ENCODE measurements at regions not wholly inside any gene's neighbourhood (a gene's known extent, or its start where the extent isn't known, plus 50 kb on each side); places are given as distances from the start of the nearest gene placed in this dataset.

DNA sequence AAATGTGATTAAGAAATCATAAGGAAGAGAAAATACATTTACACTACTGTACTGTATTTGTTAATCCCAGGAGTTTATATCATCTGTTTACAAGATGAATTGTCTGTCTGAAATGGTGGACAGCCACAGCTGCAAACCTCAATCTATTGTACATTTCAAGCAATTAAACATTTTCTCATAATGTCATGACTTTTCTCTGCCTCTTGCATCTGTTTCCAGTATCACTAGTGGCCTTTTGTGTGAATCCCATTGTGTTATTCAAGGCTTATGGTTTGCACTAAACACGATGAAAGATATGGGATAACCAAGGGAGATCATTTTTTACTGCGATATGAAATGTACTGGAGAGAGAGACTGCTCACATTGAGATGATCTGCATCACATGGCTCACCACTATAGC lies 200.2 kb upstream of the LRRN1 start:
- FAIRE-seq (no peak), DNase-seq (ENCODE audit: insufficient read length, low spot score) (no peak)
- TF ChIP-seq POLR2A (IDR thresholded peaks at IDR 0.05; ENCODE audit: low read depth, low read length), result no peak

DNA sequence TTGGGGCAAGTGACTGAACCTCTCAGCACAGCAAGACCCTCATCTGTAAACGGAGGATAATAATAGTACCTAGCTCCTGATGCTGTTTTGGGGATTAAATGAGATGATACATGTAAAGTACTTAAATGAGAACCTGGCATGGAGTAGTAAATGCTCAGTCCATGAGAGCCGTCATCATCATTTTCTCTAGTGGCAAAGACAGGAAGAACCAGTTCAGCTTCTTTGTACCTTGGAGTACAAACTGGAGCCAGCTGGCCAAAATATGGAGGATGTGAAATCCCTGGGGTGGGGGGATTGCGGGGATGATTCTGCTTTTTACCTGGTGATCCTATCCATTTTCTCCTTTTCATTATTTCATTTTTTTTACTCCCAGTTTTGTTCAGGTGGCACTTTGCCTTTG lies 204.2 kb upstream of the LRRN1 start:
- TF ChIP-seq POLR2A (IDR thresholded peaks at IDR 0.05; ENCODE audit: low read depth, low read length), result no peak
- no peak for FAIRE-seq
- no peak for DNase-seq (ENCODE audit: insufficient read length, low spot score)

- no peak for DNase-seq (ENCODE audit: insufficient read length, low spot score)
- no peak for FAIRE-seq
- TF ChIP-seq POLR2A (IDR thresholded peaks at IDR 0.05; ENCODE audit: low read depth, low read length), result no peak
These were observed 209.5 kb upstream of the LRRN1 start for GRCh38 chr3:3589715-3590130.

DNA sequence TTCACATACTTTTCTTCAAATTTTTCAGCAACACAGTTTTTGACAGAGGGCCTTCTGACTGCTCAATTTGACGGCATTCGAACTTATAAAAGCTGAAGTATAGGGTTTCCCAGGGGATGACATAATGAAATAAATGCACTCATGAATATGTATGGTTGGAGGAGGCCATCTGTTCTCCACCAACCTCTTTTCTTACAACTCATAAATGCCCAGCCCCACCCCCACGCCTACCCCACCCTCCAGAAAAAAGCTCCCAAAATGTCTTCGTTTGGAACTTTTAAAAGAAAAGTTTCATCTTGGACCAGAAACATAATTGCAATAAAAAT lies 211.6 kb upstream of the LRRN1 start:
- DNase-seq (ENCODE audit: insufficient read length, low spot score) (no peak), FAIRE-seq (no peak)
- TF ChIP-seq POLR2A (IDR thresholded peaks at IDR 0.05; ENCODE audit: low read depth, low read length), result no peak

DNA sequence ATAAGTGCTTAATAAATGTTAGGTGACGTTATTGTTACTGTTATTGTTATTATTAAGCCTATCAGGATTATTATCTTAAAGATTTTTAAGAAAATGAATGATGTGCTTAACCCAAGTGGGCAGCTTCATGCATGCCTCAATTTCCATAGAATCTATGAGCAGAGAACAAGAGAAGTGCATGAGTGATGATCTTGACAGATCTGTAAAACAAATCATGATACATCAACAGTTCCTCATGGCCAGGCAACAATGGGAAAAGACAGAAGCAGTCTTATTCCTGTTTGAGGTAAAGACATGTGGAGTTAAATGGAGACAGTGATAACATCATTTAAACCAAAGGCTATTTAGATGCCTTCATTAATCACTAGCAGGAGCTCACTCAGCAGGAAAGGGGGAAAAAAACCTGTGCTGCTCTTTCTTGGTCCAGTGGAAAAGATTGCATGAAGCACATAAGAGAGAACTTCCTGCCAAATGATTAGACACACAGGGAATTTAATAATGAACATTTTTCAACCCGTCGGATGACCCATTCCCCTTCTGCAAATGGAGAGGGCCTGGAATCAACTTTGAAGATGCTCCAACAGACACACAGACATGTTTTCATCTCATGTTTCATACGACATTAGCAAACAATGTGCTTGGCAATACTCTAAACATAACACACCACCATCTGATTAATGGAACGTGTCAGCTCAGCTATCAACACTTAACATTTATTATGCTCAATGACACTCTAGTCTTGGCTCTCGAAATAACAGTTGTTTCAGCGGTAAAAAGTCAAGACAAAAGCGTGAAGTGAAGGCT lies 212.2 kb upstream of the LRRN1 start:
- FAIRE-seq (no peak), DNase-seq (ENCODE audit: insufficient read length, low spot score) (no peak)
- TF ChIP-seq POLR2A (IDR thresholded peaks at IDR 0.05; ENCODE audit: low read depth, low read length), result no peak

GRCh38 chr3:3586336-3586735 lies 212.9 kb upstream of the LRRN1 start:
- DNase-seq (ENCODE audit: insufficient read length, low spot score), result no peak
- no peak for FAIRE-seq

DNA sequence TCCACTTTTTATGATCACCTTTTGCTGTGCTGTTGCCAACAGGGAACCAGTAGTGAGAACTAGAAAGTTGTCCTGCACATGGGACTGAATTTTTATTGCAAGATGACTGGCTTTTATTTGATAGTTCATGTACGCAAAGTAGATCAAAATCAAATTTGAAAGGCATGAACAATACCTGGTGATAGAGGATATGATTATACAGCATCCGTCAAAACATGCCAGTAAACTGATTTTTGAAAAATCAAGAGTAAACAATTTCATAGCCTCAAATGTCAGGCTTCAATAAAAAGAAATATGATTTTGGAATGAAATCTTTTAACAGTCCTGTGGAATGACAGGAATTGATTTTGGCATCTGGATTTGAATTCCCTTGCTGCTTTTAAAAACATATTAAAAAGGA lies 219.6 kb upstream of the LRRN1 start:
- no peak for TF ChIP-seq POLR2A (IDR thresholded peaks at IDR 0.05; ENCODE audit: low read depth, low read length)
- FAIRE-seq, result no peak
- no peak for DNase-seq (ENCODE audit: insufficient read length, low spot score)

More at GRCh38 chr3:3586336-3586735, 212.9 kb upstream of the LRRN1 start:
- no peak for TF ChIP-seq POLR2A (IDR thresholded peaks at IDR 0.05; ENCODE audit: low read depth, low read length)

DNA sequence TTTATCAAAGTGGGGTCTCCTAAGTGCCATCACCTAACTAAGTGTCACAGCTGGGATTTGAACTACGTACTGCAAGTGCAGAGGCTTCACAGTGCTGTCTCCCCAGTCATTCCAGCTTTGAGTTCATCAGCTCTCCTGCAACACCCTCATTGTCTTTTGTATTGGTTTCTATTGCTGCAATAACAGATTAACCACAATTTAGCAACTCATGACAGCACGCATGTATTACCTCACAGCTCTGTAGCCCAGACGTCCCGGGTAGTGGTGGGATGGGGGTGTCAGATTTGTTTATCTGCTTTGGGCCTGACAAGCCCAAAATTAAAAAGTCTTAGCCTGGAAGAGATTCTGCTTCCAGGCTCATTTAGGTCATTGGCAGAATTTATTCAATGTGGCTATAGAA lies 220.5 kb upstream of the LRRN1 start:
- no peak for FAIRE-seq
- no peak for TF ChIP-seq POLR2A (IDR thresholded peaks at IDR 0.05; ENCODE audit: low read depth, low read length)

GRCh38 chr3:3577823-3578222 lies 221.4 kb upstream of the LRRN1 start:
- TF ChIP-seq POLR2A (IDR thresholded peaks at IDR 0.05; ENCODE audit: low read depth, low read length), result no peak
- no peak for FAIRE-seq
- DNase-seq (ENCODE audit: insufficient read length, low spot score), result no peak

More for the DNA sequence above, 220.5 kb upstream of the LRRN1 start:
- no peak for DNase-seq (ENCODE audit: insufficient read length, low spot score)

DNA sequence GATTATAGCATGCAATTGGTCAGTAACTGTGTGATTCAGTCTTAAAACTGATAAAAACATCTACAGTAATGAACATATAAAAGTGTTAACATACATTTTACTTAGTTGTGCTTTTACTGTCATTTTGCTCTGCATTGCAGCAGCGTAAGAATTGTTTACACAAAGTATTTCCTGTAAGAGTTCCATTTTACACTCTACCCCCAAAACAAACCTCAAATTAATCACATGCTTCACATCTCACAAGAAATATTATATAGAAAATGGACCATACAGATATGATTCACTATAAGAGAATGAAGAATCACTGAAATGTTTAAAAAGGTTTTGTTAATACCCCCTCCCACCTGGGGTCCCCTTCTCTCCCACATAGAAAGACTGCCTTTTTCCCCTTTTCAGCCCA lies 225.9 kb upstream of the LRRN1 start:
- no peak for TF ChIP-seq POLR2A (IDR thresholded peaks at IDR 0.05; ENCODE audit: low read depth, low read length)
- no peak for DNase-seq (ENCODE audit: insufficient read length, low spot score)
- no peak for FAIRE-seq

DNA sequence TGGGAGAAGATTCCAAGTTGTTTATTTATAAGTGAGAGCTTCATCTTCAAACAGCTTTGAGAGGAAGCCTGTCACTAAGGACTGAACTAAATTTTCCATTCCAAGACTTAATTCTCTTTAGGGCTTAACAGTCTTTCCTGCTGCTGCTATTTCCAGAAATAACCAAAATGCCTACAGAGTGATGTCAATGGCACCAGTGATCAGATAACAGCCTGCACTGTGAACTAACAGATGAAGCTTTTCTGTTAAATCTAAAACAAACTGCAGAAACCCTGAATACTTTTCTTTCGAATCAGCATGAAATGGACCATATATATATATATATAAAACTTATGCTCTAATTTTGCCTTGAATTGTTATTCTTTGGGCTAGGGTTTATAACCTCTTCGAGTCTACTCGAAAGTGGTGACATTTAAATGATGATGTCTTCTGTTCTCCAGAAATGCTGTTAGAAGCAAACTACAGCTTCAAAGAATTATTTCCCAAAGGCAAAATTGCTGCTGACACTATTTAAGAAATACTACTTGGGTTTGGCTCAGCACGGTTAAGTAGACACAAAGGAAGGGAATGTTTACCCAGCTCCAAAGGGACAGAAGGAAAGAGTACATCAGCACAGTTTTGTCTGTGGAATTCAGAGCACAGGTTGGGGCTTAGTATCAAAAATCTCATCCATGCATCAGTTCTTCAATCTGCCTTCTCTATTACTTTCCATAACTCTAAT lies 238.5 kb upstream of the LRRN1 start:
- no peak for TF ChIP-seq POLR2A (IDR thresholded peaks at IDR 0.05; ENCODE audit: low read depth, low read length)
- FAIRE-seq (no peak), DNase-seq (ENCODE audit: insufficient read length, low spot score) (no peak)

GRCh38 chr3:3559786-3560185 lies 239.4 kb upstream of the LRRN1 start:
- TF ChIP-seq POLR2A (IDR thresholded peaks at IDR 0.05; ENCODE audit: low read depth, low read length), result no peak
- FAIRE-seq (no peak), DNase-seq (ENCODE audit: insufficient read length, low spot score) (no peak)

DNA sequence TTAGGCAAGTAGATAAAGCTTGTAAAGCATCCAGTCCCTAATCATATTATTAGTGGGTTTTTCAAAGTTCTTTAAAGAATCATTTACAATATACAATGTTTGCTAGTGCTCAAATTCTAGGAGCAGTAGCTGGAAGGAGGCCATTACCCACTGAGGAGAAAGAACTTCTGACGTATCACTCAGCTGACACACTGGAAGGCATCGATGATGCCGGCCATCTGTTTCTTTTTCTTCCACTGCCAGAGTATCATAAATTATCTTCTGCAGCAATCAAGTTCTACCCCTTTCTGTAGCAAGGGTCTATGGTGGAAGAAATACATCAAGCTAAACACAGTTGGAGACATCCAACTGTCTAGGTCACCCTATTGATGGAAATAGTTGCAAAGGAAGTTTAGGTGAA lies 243.2 kb upstream of the LRRN1 start:
- TF ChIP-seq POLR2A (IDR thresholded peaks at IDR 0.05; ENCODE audit: low read depth, low read length), result no peak
- DNase-seq (ENCODE audit: insufficient read length, low spot score), result no peak
- no peak for FAIRE-seq

GRCh38 chr3:3553236-3553635 lies 246.0 kb upstream of the LRRN1 start:
- no peak for TF ChIP-seq POLR2A (IDR thresholded peaks at IDR 0.05; ENCODE audit: low read depth, low read length)
- DNase-seq (ENCODE audit: insufficient read length, low spot score), result no peak
- FAIRE-seq, result peak; percentile 52

GRCh38 chr3:3552761-3553160 lies 246.5 kb upstream of the LRRN1 start:
- FAIRE-seq, result peak; percentile 87
- peak; percentile 6 for DNase-seq (ENCODE audit: insufficient read length, low spot score)
- TF ChIP-seq POLR2A (IDR thresholded peaks at IDR 0.05; ENCODE audit: low read depth, low read length), result no peak

Data from H54 (cell line).